ENCODE measurements at regions not wholly inside any gene's neighbourhood (a gene's known extent, or its start where the extent isn't known, plus 50 kb on each side); places are given as distances from the start of the nearest gene placed in this dataset.

GRCh38 chr5:74095871-74096270 is 469.9 kb downstream of the ARHGEF28 start:
- TF ChIP-seq, protein P1, sequence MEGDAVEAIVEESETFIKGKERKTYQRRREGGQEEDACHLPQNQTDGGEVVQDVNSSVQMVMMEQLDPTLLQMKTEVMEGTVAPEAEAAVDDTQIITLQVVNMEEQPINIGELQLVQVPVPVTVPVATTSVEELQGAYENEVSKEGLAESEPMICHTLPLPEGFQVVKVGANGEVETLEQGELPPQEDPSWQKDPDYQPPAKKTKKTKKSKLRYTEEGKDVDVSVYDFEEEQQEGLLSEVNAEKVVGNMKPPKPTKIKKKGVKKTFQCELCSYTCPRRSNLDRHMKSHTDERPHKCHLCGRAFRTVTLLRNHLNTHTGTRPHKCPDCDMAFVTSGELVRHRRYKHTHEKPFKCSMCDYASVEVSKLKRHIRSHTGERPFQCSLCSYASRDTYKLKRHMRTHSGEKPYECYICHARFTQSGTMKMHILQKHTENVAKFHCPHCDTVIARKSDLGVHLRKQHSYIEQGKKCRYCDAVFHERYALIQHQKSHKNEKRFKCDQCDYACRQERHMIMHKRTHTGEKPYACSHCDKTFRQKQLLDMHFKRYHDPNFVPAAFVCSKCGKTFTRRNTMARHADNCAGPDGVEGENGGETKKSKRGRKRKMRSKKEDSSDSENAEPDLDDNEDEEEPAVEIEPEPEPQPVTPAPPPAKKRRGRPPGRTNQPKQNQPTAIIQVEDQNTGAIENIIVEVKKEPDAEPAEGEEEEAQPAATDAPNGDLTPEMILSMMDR (conservative IDR thresholded peaks at IDR 0.05; ENCODE audit: low read depth, low read length), result no peak
- no peak for TF ChIP-seq EZH2 (IDR thresholded peaks at IDR 0.05; ENCODE audit: borderline replicate concordance, low read depth, low read length, poor library complexity, severe bottlenecking)
